GM12878 (cell line): ENCODE measurements at regions not wholly inside any gene's neighbourhood (a gene's known extent, or its start where the extent isn't known, plus 50 kb on each side); places are given as distances from the start of the nearest gene placed in this dataset.

Source experiments
- CEBPZ ChIP-seq: fragments of 150-350 bp; IDR thresholded peaks from 2 replicates; pipeline ENCODE4 v1.6.1; 2016; ENCODE audit warnings: low read depth, low read length
- CHD1 ChIP-seq: IDR thresholded peaks from 2 replicates; pipeline ENCODE4 v1.6.1; 2012; ENCODE audit warnings: low read depth, low read length, improper control_type of control experiment
- CREB1 ChIP-seq: IDR thresholded peaks from 2 replicates; pipeline ENCODE4 v1.6.1; 2012; ENCODE audit warnings: low read depth, mild to moderate bottlenecking, inconsistent platforms
- NR2F1 ChIP-seq: fragments of 450-650 bp; conservative IDR thresholded peaks from 2 replicates; pipeline ENCODE4 v1.6.1; 2017; ENCODE audit warnings: mild to moderate bottlenecking
- NRF1 ChIP-seq: conservative IDR thresholded peaks from 2 replicates; pipeline ENCODE4 v1.6.1; 2011; ENCODE audit warnings: mild to moderate bottlenecking, low read depth, low read length, improper control_type of control experiment
- TCF7 ChIP-seq: IDR thresholded peaks from 2 replicates; pipeline ENCODE4 v1.6.1; 2014; ENCODE audit warnings: antibody characterized with exemption, borderline replicate concordance

- no peak for TF ChIP-seq CEBPZ
- no peak for TF ChIP-seq NRF1
- no peak for TF ChIP-seq CREB1
- no peak for TF ChIP-seq NR2F1
- TF ChIP-seq CHD1, result no peak
- TF ChIP-seq TCF7, result no peak
Measured at GRCh38 chr14:85273952-85274351, 256.0 kb upstream of the FLRT2 start.
